GM18870 (cell line): ENCODE measurements at regions not wholly inside any gene's neighbourhood (a gene's known extent, or its start where the extent isn't known, plus 50 kb on each side); places are given as distances from the start of the nearest gene placed in this dataset.

Source experiments
- ATAC-seq: cut with Tn5 transposase; IDR thresholded peaks from one replicate; pipeline ENCODE4 v1.9.1; 2021; ENCODE audit warnings: moderate library complexity; ENCODE audit not compliant: unreplicated experiment

DNA sequence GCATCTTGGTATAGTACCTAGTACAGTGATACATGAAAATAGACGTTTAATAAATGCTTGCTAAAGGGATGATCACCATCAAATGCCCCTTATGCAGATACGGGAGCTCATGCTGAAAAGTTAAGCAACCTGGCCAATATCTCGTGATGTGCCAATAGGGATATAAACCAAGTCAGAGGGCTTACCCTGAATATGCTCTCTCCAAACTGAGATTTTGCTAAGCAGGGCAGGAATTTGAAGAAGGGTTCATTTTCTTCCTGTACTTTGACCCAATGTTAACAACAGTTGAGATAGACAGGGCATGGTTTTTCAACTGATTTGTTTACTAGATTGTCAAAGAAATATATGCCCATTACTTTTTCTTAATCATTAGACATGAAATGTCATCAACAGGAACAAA is 219.3 kb upstream of the PREP start:
- no peak for ATAC-seq

DNA sequence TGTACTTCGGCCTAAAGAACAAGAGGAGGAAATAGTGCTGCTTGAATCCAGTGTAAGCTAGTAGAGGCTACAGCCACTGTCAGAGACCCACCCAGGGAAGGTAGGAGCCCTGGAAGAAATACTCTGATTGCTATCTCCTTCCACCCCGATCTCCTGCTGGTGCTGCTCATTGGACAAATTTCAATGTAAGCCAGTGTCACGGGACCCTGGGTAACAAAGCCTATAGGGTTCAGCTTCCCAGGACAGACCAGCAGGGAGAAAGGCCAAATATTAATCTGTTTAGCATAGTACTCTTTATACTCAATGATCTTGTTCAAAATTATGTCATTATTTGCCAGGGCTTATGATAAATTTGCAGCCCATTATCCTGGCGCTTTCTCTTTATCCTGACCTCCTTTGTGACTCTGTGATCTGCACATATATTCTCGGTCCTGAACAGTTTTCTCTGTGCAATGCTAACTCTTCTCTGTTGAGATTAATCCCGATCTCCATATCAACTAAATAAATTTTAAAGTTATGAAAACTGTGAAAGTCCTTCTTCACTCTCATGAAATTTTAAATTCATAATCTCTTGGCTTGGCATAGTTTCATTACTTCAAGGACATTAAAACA is 218.8 kb upstream of the PREP start:
- no peak for ATAC-seq

DNA sequence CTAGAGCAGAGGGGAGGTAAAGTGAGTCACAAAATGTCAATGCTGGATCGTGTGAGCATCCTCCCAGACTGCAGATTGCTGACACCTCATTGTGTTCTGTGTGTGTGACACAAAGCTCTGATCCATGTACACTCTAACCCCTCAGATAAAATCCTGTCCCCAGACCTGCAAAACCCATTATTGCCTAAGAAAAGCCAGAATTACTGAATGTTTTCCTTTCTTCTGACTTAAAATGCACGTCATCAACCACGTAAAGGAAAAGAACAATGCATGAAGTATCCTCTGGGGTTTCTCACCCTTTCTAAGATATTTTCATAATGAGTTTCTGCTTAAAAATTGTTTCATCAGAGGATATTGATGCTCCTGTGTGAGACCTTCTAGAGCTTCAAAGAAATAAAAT is 218.0 kb upstream of the PREP start:
- ATAC-seq = no peak

DNA sequence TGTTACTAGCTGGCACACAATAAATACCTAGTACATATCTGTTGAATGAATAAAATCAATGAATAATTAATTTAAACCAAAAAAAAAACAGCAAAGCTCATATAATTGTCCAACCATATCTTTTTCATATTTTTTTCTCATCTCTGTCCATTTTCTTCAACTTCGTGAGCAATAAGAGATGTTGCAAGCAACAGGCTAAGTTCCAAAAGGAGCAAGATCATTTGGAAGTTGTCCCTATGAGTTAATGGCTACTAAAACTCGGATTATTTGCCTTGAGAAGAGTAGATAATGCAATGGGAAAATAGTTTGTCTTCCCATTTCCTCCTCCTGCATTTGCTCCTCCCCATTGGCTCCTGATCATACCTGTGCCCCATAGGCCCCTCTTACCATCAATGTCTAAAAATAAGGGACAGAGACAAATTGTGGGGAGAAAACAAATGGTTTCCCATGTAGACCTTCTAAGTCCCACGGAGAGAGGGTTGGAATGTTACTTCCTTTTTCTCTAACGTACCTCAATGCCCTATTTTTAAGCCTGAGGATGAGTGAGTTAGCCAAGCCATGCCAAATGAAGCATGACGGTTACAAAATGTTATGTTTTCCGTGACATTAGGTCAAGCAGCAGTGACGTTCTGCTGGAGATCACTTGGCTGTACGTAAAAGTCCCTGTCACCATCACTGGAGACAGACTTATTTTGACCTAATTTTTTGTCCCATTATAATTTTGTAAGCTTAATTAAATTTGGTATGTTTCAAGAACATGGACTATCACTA is 217.3 kb upstream of the PREP start:
- no peak for ATAC-seq

DNA sequence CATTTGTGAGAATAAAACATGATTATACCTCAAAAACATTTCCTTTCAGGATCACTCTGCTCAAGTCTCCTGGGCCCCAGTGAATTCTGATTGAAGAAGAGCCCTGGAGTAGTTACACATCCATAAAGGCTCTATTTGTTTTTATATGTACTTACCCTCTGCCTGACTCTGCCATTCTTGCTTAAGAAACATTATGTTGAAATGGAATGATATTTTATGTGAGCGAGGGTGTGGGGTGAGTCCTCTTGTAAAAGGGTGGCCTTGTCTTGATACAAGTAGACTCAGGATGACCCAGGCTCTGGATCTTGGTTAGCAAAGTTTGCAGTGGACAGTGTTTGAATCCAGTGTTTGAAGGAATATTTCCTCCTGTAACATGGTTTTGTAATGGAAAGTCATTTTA is 215.4 kb upstream of the PREP start:
- no peak for ATAC-seq

DNA sequence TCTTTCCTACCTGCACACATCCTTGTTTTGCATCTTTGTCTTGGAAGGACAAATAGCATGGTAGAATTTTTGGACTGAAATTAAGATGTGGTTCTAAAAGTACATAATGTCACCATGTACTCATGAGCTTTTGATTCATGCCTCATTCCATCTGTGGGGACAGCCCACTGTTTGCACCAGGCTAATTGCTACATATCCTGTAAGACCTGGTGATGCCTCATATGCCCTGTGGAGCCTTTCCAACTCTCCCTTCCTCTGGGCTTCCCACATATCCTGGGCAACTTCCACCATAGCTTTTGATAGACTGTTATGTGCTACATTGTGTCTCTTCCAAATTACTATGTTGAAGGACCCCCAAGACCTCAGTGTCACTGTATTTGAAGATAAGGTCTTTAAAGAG is 213.6 kb upstream of the PREP start:
- ATAC-seq = no peak

DNA sequence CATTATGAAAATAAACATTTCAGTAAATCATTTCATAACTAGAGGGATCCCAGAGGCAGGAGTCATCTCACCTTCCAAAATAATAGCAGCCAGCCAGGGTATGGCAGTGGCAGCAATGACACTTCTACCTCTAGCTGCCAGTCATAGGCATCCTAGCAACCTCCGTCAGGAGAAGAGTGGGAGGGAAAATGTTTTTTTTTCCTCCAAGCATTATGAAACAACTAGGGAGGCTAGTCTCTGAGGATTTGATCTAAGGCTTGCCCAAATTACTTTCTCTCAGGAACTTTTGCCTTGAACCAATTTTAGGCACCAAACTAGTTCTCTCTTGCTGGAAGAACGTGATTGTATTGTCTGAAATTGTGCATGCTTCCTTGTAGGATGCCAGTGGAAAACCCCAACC is 208.7 kb upstream of the PREP start:
- ATAC-seq = no peak

DNA sequence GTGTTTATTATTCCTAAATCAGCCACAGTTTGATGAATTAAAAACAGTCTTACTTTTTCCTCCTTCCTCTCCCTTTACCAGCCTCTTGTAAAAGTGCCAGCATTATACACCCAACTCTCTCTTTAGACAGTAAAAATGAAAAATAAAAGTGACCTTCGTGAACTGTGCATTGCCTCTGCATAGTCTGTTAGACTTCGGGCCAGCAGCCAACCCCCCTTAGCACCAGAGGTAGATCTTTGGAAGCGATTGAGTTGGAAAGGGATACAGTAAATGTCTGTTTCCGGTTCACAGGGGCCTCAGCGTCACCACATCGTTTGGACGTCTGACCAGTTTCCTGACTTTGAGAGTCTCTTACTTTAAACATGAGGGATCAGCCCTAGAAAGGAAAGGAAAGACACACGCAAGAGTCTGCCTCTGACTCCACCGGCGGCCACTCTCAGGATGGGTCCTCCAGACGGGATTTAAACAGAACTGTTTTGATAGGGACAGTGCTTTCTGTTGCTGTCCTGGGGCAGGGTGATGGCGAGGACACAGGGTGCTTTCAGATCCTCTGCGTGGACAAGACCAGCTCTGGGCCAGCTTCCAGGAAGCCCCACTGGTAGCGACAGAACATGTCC is 206.6 kb upstream of the PREP start:
- ATAC-seq = no peak

DNA sequence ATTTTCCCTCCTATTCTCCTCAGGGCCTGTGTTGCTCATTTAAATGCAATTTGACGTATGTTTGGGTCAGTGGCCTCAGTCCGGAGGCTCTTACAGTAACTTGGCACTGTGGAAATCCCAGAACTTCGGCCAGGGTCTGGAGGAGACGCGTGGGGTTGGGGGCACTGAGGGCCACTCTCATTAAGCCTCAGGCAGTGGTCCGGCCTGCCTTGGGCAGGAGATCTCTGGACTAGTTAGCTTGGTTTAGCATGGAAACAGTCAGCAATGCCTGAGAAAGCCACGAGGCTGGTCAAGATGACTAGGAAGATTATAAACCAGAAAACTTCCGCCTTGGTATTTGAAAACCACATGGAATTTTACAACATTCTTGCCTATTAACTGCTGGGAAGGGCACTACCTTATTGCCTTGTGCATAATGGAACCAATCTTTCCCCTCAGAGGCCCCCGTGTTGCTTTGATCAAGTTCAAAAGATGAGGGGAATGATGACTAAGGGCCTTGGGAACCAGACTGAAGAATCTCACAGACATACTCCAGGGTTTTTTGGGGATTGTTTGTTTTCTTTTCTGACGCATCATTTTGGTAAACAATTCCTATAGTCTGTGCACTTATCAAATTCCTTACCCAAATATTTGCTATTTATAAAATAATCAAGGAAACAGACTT is 206.0 kb upstream of the PREP start:
- no peak for ATAC-seq

DNA sequence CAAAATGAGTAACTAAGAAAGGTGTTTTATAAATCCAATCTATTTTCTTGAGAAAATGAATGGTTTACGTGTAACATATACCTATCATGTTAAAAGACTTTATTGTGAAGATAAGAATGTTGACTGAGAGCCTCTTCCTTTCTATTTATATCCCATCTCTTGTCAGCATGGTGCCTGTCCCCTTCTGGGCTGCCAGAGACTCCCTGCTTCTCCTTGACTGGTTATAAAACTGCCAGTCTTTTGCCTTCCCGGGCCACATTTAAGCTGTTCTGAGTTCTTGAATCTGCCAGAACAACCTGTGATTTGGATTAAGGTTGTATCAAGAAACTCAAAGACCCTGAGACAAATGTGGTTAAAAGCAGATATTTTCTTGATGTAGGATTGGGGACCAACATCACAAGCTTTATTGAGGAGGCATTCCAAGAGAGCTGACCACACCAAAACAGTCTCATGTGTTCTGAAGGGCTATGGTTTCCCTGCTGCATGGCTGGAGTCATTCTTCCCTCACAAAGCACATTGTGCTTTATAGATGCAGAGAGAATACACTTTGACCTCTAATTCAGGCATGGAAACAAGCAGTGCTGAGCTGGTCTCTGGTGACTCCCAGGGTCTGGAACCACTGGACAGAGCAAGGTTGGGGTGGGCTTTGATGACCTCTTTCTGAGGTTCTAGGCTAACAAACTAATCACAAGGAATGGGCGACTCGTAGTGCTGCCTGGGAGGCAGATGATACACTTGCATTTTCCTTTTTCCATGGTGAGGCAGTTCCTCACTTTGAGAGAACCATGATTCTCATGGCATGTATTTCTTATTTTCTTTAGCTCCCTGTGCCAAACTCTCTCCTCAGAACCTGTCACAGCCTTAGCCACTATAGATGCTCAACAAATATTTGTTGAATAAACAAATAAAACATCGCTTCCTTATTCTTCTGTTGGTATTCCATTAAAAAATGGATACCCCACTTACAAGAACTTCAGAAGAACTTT is 205.0 kb upstream of the PREP start:
- ATAC-seq = no peak

DNA sequence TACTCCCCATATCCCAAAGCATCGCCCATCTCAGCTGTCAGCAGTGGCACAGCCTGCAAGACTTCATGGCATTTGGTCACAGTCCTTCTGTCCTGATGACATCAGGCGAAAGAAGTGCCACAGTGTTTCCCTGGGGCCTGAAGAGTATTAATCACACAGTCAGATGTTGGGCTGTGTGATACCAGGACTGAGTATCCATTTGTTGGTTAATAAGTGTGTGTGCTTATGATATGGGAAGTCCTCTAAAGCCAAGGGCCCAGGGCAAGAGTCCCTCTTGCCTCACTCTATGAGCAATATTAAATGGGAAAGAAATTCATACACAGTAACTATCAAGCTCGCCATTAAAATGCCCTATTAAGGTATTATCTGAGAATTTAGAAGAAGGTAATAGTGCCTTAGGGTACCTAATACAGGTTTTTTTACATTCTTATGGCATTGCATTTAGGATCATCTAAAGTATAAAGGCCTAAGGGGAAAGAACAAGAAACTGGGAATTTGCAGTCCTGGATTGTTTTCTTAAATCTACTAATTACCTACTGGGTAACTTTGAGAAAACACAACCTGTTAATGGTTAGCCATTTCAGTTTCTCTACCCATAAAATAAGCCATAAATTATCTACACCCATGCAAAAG is 204.1 kb upstream of the PREP start:
- no peak for ATAC-seq

DNA sequence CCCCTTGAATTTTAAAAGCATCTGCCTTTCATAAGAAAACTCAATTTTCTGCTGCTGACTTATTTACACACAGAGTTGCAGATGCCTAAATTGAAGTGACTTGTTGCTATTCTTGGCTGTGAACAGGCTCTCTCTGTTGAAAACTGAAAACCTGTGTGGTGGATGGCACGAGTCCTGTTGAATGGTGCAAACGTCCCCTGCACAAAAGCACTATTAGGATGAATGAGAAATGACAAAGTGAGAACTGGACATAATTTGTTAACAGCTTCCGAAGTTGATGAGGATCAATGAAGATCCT is 201.7 kb upstream of the PREP start:
- ATAC-seq = no peak

DNA sequence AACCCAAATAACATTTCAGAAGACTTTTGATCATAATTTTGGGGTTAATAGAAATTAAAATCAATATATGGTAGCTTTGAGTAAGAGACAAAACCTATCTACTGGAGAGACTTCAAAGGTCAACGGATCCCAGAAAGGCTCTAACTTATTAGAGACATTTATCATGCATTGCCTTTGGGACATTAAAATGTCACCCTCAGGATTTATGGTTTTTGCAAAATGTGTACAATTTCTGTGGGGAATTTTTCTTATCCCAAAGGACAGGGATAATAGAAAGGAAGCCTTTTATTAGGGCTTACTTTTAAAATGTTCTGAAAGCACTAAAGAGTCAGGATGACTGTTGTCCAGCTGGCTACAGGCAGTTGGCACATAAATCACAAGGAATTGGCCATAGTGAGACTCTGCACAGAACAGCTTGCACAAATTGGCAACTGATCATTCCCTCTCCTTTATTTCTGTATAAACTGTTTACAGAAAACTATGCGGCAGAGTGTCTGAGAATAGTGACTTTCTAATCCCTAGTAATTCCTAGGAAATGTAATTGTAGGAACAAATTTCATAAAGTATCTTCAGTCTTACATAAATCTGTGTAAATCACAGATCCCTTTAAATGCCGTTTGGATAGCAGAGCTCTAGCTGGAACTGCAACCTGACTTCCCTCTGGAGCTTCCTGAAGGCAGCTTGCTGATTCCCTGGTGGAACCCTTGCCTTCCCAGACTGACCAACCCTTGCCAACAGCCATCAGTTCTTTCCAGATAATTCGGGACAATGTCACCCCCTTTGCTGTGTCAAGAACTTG is 201.1 kb upstream of the PREP start:
- ATAC-seq = no peak

DNA sequence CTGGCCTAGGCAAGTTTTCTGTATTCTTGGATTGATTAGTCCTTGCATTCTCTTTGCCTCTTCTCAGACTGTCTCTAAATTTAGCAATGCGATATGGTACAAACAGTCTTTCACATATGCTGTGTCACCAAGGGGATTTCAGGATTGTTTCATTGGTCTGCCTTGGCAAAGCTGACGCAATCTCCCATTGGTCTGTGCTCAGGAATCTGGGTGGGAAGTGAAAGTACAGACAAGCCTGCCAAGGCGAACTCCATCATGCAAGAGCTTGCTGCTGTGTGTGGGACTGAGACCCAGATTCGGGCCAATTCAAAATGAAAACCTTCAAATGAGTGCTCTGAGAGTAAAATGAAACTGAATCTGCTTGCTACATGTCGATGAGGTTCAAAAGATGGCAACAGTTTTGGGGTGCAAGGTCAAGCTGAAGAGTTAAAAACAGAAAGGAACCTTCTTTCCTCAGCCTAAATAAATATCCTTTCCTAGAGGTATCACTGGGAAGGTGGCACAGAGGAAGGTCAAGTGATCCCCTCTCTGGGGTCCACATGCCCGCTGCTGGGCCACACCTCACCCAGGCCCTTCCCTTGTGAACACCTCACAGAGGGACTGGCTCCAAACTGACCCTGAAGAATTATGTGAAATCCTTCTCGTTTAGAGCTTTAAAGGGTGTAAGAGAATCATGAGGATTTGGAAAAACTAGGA is 198.8 kb upstream of the PREP start:
- ATAC-seq = peak; percentile 90

DNA sequence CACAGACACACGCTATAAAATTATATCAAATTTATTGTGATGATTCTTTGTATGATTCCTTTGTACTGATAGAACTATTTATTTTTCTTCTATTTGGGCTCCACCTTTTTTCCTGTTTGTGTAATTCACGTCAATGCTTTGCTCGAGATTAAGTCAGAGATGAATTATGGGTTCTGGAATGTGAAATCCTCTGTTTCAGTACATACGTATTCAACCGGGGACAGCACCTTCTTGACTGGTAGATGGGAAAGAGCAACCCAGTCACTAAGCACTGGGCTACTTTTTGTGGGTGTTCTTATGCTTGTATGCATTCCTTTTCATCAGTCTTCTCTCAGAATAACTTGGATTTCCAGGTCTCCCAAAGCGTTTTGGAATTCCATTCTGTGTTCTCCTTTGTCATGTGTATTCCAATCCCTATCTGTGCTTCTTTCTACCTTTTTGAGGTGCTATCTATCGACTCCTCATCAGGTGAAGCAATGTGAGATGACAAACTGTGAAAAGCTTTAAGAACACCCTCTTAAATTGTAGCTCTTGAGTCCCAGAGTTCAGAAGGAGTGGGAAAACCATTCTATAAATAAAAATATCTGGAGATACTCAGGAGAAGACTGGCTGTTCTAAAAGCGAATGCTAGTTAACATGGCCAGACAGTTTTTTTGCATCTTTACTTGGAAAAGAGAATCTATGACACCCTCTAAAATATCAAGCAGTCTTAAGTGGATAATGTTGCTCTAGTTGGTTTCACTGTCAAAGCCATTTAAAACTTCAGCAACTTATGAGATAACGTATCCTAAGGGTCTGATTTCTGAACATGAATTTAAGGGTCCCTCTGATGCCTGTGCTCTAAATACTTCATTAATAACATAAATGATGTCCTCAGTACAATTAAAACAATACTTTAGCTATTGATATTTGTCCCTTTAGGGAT is 197.7 kb upstream of the PREP start:
- no peak for ATAC-seq

DNA sequence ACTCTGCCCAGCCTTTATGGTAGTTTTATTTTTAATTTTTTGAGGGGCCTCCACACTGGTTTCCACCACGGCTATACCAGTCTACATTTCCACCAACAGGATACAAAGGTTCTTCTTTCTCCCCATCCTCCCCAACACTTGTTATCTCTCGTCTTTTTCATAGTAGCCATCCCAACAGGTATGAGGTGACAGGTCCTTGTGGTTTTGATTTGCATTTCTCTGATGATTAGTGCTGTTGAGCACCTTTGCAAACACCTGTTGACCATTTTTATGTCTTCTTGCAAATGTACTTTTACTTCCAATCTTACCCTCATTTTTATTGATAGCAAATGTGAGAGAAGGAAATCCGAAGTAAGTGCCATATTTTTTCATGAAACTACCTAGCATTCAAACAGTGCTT is 195.4 kb upstream of the PREP start:
- no peak for ATAC-seq

DNA sequence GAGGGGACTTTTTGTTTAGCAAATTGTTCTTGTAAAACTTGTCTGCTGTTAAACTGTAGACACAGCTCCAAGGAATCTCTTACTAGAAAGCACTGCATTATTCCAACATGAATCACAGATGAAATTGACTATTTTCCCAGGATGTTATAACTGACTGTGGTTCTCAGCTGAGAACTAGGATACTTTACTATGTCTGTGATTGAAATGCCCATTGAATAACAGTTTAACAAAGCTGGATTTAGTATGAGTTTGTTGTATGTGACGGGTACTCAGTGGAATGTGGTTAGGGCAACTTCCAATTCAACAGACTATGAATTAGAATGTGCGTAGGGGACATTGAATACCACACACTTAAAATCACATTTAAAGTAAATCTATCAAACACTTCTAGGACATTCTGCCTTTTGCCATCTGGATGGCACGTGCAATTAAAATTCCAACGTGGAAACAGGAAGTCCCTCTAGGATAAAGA is 193.4 kb upstream of the PREP start:
- ATAC-seq = no peak

DNA sequence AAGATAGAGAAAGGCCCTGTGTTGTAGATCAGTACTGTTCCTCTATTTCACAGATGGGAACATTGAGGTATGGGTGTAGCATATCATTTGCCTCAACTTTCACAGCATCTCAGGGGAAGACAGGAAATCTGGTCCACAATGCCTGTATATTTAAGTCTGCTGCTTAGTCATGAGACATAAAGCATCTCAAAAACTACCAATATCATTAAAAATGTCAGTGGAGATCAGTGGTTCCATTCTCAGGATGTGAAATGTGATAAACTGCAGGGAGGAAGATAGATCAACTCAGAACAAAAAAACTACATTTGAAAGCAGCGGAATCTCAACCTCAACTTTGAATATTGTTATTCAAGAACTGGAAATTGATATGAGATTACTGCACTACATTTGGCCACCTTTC is 192.9 kb upstream of the PREP start:
- ATAC-seq = no peak
